ENCODE measurements at regions not wholly inside any gene's neighbourhood (a gene's known extent, or its start where the extent isn't known, plus 50 kb on each side); places are given as distances from the start of the nearest gene placed in this dataset.
"Not testable (repeated sequence)": the region's sequence is repeated elsewhere in the genome, so short reads cannot be mapped to it uniquely, and the experiment has no call there.

GRCh38 chr6:80969439-80969838 is 783.0 kb downstream of the TENT5A start:
- TF ChIP-seq, protein P1, sequence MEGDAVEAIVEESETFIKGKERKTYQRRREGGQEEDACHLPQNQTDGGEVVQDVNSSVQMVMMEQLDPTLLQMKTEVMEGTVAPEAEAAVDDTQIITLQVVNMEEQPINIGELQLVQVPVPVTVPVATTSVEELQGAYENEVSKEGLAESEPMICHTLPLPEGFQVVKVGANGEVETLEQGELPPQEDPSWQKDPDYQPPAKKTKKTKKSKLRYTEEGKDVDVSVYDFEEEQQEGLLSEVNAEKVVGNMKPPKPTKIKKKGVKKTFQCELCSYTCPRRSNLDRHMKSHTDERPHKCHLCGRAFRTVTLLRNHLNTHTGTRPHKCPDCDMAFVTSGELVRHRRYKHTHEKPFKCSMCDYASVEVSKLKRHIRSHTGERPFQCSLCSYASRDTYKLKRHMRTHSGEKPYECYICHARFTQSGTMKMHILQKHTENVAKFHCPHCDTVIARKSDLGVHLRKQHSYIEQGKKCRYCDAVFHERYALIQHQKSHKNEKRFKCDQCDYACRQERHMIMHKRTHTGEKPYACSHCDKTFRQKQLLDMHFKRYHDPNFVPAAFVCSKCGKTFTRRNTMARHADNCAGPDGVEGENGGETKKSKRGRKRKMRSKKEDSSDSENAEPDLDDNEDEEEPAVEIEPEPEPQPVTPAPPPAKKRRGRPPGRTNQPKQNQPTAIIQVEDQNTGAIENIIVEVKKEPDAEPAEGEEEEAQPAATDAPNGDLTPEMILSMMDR (IDR thresholded peaks at IDR 0.05; ENCODE audit: extremely low read depth, missing control alignments) = no peak
- DNase-seq (ENCODE audit: low spot score) = no peak

- TF ChIP-seq, protein P1 (IDR thresholded peaks at IDR 0.05; ENCODE audit: extremely low read depth, missing control alignments) = no peak
Observed at GRCh38 chr6:80967609-80968008, 784.9 kb downstream of the TENT5A start.

DNA sequence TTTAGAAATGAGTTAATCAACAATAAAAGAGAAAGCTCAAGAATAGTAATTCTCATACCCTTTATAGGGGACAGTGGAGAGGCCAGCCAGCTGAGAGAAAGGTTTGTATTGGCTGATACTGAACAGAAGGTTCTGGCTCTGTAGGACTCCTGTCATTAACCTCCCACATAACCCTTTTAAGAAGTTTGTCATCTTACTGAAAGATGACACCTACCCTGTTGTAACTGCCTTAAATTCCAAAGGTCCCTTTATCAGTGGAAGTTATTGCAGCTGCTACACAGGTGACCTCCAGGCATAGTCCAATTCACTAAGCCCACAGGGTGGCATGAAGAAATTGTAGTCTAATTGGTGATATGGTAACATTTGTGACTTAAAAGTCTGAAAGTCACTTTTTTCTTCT is 790.1 kb downstream of the TENT5A start:
- TF ChIP-seq, protein P1 (IDR thresholded peaks at IDR 0.05; ENCODE audit: extremely low read depth, missing control alignments) = no peak
- DNase-seq (ENCODE audit: low spot score) = no peak

More at GRCh38 chr6:80967609-80968008, 784.9 kb downstream of the TENT5A start:
- DNase-seq (ENCODE audit: low spot score) = no peak

GRCh38 chr6:80961166-80961565 is 791.3 kb downstream of the TENT5A start:
- TF ChIP-seq, protein P1 (IDR thresholded peaks at IDR 0.05; ENCODE audit: extremely low read depth, missing control alignments) = no peak
- no peak for DNase-seq (ENCODE audit: low spot score)

- TF ChIP-seq, protein P1 (IDR thresholded peaks at IDR 0.05; ENCODE audit: extremely low read depth, missing control alignments) = no peak
- no peak for DNase-seq (ENCODE audit: low spot score)
Observed at GRCh38 chr6:80959034-80959433, 793.4 kb downstream of the TENT5A start.

DNA sequence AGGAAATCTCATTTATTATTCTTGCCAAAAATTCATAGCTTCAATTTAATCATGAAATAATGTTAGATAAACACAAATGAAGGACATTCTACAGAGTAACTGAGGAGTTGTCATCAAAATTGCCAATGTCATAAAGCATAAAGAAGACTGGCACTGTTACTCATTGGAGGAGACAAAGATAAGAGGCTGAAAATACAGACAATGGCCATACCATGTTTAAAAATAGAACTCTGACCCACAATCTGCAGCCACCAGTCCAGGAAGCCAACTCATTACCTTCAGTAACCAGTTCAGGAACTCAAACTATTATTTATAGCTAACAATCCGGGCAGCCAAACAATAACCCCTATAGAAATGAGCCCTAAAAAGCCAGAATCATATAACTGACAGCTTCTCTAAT is 795.6 kb downstream of the TENT5A start:
- no peak for DNase-seq (ENCODE audit: low spot score)
- TF ChIP-seq, protein P1 (IDR thresholded peaks at IDR 0.05; ENCODE audit: extremely low read depth, missing control alignments) = no peak

GRCh38 chr6:80952479-80952878 is 800.0 kb downstream of the TENT5A start:
- not testable (repeated sequence) for DNase-seq (ENCODE audit: low spot score)

DNA sequence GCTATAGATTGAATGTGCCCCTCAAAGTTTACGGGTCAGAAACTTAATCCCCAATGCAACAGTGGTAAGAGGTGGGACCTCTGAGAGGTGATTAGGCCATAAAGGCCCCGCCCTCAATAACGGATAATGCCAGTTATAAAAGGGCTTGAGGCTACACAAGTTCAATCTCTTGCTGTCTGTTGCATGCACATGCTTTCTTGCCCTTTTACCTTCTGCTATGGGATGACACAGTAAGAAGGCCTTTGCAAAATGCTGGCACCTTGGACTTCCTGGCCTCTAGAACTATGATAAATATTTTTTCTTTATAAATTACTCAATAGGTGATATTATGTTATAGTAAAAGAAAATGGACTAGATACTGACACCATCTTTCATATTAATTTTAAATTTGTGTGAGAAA is 806.1 kb downstream of the TENT5A start:
- DNase-seq (ENCODE audit: low spot score) = no peak
- TF ChIP-seq, protein P1 (IDR thresholded peaks at IDR 0.05; ENCODE audit: extremely low read depth, missing control alignments) = no peak

Data from GM20000 (cell line).